COR-L47 (cell line): ENCODE measurements at regions not wholly inside any gene's neighbourhood (a gene's known extent, or its start where the extent isn't known, plus 50 kb on each side); places are given as distances from the start of the nearest gene placed in this dataset.
"Not testable (repeated sequence)": the region's sequence is repeated elsewhere in the genome, so short reads cannot be mapped to it uniquely, and the experiment has no call there.

ENCODE experiments used
- DNase-seq: peaks from one replicate; lab custom pipeline; 2025; lab: John Stamatoyannopoulos, UW

DNA sequence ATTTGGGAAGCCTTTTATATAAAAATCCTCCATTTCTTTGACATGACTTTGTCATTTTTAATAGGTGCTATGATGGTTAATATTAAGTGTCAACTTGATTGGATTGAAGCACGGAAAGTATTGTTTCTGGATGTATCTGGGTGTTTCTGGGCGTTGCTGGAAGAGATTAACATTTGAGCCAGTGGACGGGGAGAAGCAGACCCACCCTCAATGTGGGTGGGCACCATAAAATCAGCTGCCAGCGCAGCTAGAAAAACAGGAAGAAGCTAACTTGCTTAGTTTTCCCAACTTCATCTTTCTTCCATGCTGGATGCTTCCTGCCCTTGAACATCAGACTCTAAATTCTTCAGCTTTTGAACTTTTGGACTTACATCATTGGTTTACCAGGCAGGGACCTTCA lies 1003.0 kb downstream of the SORCS3 start:
- no peak for DNase-seq

DNA sequence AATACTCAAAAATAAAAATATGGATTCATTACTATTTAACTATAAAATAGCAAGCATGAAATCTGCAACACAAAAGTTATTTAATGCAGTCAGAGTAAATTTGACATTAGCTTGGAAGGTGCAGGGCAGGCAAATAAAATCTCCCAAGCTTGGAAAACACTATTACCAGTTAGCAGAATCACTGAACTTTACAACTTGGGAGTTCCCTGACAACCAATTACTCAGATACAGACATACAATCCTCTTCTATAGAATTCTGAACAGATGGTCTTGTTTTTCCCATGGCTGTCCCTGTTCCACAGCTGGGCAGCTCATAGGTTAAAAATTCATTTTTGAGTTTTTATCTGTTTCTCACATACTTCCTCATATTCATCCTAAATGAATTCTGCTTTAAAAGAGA lies 1002.6 kb downstream of the SORCS3 start:
- no peak for DNase-seq

DNA sequence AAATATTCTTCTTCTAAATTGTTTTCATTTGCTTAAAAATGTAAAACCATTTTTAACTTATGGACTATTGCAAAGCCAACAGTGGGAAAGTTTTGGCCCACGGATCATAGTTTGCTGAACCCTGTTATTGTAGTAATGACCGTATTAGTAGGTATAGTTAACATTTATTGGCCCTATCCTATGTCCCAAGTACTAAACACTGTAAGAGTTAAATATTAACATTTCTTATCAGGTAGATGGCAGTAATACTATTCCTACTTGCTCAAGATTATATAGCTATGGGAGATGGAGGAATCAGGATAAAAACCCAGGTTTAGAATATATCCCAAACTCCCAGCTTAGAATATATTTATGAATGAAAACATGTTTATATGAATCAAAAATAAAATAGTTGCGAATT lies 993.2 kb downstream of the SORCS3 start:
- no peak for DNase-seq

DNA sequence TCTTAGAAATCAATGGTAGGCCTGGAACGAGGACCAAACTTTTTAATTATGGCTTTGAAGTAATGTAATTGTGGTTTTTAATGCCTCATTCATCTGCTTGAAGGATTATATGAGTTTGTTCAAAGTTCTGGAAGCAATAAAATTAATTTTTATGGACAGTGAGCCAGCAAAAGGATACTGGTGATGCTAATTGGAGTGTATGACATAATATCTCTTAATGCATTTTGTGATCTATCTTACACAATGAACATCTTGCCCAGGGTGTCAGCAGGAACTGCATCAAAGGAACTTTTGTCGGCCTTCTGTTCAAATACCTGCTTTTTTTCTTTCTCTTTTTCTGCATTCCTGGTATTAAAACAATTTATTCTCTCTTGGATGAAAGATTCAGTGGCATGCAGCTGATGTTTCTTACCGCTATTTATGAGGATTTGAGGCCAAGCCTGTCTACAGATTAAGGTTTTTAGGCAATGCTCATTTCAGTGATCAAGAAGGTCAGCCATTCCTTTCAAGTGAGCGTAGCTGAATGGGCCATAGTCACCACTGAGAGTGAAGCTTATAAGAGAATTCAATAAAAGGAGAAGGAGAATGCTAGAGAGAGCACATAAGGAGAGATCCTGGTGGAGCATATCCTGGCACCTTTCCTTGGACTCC lies 974.8 kb downstream of the SORCS3 start:
- DNase-seq, result no peak

DNA sequence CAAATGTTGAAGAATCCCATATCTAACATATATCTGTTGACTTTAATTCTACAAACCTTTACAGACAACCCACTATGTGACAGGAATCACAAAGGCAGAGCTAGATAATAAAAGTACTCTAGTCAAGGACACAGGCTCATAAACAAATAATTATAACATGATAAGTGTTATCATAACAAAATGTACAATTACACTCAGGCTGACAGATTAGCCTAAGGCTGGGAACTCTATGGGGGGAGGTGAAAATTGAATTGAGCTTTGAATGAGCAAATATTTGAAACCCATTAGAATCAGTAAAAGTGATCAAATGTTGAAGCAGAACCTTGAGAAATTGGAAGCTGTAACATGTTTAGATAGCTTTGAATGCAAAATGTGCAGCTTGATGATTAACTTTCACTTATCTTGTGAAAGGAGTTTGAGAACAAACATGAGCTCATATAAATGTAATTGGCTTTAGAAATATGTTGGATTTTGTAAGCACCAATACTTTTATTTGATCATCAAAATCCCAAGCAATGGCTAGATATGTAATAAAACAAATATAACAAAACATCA lies 970.2 kb downstream of the SORCS3 start:
- no peak for DNase-seq

DNA sequence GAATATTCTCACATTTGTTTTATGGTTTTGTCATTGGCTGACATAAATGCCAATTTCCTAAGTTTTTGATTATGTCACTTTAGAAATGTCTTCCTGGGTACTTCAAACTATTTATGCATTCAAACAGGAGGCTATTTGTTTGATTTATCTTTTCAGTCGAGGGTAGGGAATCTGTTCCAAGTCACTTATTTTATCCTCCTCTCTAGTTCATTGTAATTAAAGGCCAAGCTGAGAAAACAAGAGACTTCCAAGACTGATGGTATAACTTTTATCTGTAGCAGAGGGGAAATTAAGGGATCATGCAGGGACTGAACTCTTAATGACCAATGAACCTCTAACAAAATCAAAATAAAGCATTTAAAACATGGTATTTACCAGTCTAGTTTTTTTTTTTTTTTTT lies 968.4 kb downstream of the SORCS3 start:
- no peak for DNase-seq

DNA sequence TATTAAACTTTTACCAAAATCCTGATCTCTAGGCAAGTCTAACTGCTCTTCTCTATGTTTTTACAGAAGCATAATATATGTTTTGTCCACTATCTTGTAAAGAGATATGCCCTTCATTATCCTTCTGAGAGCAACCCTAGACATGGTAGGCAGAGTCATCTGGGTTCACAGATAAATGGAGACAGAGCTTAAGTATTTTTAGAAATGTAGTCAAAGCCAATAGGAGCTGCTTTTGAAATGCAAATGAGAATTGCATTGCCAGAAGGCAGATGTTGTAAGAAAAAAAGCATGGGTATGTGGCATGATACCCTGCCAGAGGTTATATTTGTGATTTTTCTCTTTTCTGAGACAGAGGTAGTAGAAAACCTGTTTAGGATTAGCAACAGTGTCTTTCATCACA lies 964.8 kb downstream of the SORCS3 start:
- DNase-seq, result no peak

DNA sequence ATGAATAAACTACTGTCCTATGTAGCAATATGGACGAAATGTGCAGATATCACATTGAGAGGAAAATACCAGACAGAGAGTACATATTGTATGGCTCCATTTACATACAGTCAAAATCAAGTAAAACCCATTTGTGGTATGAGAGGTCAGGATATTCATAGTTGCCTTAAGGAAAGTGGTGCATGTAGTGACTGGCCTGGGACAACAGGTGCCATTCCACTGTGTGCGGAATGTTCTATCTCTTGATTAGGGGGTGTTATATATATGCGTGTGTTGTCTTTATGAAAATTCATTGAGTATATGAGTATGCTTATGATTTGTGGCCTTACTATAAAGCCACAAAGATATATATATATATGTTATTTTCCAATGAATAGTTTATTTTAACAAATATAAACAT lies 964.0 kb downstream of the SORCS3 start:
- no peak for DNase-seq

DNA sequence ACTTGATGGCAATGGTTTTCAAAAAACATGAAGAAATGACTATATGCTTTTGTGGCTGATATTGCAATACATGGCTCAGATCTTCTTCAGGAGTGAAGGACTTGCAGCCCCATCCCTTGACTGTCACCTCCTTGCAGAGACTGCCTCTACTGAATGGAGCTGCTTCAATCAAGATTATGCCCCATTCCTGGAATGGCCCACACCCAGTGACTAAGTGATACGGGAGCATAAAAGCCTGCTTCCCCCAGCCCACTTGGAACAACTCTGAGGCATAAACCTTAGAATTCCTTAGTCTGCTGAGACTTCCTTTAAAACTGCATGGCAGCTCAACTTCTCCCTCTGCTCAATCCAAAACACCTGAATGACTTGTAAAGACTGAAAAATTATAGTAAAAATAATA lies 957.1 kb downstream of the SORCS3 start:
- DNase-seq, result no peak

DNA sequence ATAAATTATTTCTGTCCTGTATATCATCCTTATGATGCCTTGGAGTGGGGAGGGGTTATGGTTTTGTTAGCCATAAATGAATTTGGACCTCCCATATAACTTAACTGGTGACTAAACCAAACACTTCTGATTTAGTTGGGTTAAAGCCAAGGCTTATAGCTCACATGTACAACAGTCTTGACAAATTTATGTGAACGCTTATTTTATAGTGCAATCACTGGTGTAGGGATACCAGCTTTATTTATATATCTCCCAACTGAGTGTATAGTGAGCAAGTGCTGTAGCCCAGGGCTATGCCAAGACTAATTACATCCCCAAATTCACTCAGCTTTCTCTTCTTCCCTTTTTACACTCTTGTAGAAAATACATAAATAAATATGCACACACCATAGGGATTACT lies 956.2 kb downstream of the SORCS3 start:
- DNase-seq, result no peak

DNA sequence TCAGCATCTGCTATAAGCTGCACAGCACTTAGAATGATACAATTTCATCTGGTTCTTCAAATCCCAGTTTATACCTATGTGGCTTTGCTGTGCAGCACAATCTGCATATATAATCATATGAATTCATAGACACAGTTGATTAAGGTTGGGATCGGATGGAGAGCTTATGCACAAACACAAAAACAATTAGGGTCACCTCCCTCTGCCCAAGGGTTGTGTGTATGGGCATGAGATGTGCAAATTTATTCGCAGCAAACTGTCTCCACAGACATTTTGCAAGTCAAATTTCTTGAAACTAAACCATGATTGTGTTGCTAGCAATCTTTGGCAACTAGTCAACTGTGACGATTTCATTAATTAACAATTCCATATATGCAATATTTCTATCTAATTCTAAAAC lies 955.7 kb downstream of the SORCS3 start:
- DNase-seq, result no peak

DNA sequence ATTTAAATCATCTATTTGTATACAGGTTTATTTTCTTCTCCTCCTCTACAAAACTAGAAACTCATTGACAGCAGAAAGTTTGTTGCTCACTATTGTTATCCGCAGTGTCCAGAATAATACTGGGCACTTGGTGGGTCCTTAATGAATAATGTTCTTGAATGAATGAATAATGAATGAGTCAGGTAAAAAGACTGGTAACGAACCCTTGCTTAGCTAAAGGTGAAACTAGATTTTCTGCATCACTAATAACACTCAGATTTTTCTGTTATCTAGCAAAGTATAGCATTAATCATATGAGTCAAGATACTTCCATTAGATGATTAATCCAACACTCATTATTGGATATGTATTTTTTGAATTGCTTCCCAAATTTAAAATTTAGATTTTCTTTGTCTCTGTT lies 953.2 kb downstream of the SORCS3 start:
- DNase-seq, result no peak

DNA sequence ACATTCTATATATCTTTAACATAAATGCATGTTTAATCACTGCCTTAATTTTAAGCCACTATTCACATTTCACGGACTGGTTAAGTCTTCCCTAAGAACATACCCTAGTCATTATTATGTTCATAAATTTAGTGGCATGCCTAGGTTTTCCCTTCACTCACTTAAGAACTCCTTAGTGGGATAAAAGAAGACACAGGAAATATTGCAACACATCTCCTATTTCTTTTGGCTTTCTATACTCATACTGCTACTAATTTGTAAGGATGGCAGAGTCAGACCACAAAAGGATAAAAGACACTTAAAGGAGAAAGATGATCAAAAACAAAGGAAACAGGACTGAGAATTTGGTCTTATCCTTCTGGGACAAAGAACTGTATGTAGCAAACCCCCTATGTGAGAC lies 951.4 kb downstream of the SORCS3 start:
- no peak for DNase-seq

DNA sequence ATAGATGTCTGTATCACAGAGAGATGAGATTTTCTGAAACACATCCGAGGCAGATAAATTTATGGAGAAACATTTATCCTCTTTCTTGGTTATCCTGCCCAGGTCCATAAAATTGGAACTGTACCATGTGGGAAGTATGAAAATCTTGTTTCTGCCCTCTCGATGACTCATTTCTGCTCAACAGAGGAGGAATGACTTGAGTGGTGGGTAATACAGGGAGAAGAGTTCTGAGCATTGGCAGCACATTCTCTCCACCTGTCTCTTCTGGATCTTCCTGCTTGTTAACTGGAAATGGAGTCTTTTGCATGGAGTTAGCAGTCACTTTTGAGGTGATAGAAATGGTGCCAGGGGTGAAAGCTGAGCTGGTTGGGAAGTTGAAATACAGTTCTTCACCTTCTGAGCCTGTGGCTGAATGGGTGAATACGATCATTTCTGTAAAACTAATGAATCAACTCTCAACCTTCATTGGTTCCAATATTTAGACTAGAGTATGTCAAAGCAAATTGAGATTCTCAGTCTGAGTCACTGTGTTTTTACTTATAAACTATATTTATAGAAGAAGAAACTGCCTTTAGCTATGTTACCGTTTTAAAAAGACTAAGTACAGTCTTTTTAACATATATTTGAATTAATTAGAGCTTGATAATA lies 945.5 kb downstream of the SORCS3 start:
- DNase-seq, result no peak

DNA sequence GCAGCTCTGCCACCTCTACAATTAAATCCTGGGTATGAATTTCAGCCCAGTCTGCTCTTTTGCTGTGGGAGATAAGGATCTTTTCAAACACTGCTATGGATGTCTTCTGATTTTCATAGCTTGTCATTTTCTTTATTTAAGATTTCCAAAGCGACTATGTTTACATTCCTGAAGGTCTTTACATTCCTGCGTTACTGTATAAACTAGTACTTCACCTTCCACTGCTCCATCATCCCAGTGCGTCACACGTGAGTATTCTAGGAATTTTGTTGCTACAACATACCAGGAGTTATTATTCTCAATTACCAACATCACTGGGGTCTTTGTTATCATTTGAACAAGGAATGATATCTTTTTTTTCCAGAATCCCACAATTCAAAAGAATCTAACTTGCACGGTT lies 944.7 kb downstream of the SORCS3 start:
- no peak for DNase-seq

DNA sequence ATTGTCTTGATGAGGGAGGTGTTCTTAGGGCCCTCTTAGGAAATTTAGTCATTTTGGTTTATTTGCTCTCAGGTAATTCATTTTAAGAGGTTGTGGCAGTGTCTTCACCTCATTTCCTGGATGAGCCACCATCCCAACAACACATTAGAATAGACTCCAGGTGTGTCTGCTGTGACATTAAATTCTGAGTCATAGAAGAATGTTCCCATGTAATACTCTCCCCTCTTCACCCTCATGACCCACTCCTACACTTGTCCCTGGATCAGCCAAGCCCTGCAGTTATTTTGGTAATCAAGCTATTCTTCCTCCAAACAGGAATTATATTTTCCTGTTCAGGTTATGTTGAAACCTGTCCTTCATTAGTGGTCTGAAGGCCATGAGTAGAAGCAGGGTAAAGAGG lies 944.1 kb downstream of the SORCS3 start:
- DNase-seq, result no peak

DNA sequence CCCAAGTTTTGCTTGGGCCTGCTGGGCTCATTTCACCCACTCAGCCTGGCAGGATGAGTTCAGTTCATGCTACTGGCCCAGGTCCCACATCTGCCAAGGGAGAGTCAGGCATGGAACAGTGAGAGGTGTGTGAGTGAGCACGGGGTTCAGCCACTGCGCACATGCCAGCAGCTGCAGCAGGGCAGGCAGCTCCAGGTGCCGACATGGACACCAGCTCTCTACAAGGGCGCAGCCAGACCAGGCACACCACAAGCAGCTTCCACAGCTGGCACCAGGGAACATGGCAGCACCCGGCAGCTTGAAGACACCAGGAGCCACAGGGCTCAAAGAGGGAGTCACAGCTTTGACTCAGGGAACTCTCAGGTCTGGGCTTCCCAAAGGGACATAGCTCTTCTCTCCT lies 938.0 kb downstream of the SORCS3 start:
- no peak for DNase-seq

DNA sequence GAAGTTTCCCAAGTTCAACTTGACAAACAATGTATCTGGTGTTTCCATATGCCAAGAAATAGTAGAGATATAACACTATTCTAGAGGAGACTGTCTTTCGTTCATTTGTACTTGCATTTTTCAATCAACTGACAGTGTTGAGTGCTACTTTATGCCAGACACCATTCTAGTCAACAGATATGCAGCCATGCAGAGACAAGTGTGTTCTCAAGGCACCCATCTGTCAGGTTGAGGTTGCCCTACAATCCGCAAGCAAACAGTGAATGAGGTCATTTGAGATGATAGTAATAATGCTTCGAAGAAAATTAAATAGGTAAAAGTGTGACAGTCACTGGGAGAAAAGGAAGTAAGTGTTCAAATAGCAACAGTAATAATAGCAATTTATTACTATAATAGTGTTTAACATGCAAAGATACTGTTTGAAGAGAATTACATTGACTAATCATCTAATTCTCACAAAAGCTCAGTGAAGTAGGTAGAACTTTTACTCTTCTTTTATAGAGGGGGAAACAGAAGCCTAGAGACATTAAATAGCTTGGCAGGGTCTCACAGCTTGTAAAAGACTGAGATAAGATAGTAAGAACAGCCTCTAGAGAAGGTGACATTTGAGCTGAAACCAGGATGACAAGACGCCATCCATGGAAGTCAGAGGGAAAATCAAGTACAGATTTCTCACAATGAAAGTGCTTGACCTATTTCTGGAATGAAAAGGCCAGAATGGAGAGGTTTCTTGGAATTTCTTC lies 936.9 kb downstream of the SORCS3 start:
- DNase-seq, result no peak

DNA sequence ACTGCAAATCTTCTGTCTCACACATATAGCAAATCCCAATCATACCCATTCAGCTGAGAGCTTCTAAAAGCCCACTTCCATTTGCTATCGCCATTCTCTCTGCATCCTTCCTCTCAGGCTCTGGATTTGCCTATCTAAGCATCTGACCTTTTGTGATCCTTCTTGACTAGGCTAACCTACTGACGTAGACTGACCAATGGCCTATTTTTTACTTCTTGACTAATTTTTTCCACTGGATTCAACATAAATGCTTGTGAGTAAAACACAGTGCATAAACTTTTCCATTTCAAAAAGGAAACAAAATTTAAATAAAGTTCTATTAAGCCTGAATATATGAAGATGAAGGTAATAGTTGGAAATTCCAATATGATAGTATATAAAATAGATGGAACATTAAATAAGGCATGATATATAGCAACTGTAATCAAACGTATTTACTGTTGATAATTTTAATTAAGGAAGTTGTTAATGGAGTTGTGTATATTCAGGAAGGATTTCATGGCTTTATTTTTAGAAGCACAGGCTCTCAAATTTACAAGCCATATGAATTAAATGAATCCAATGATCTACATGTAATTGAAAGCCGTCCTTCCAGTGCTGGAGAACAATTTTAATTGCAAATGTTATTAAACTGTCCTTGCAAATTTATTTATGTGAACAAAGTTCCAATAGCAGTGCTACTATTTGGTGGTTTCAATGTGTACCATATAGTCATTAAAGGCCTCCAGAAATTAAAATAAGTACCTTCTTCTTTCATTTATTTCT lies 918.4 kb downstream of the SORCS3 start:
- DNase-seq, result no peak

DNA sequence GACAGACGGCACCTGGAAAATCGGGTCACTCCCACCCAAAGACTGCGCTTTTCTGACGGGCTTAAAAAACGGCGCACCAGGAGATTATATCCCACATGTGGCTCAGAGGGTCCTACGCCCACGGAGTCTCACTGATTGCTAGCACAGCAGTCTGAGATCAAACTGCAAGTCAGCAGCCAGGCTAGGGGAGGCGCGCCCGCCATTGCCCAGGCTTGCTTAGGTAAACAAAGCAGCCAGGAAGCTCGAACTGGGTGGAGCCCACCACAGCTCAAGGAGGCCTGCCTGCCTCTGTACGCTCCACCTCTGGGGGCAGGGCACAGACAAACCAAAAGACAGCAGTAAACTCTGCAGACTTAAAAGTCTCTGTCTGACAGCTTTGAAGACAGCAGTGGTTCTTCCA lies 909.4 kb downstream of the SORCS3 start:
- not testable (repeated sequence) for DNase-seq

DNA sequence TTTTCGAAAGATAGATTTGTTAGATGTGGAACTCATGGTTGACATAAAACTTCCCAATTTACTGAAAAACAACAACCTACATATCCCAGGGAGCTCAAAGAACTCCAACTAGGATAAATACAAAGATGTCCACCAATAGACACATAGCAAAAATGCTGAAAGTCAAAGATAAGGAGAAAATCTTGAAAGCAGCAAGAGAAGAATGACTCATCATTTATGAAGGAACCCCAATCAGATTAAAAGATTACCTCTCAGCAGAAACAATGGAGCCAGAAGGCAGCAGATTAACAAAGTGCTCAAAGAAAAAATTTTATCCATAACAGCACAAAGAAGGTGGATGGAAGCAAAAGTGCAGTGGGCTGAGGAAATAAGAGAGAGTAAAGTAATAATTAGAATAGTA lies 908.6 kb downstream of the SORCS3 start:
- no peak for DNase-seq

DNA sequence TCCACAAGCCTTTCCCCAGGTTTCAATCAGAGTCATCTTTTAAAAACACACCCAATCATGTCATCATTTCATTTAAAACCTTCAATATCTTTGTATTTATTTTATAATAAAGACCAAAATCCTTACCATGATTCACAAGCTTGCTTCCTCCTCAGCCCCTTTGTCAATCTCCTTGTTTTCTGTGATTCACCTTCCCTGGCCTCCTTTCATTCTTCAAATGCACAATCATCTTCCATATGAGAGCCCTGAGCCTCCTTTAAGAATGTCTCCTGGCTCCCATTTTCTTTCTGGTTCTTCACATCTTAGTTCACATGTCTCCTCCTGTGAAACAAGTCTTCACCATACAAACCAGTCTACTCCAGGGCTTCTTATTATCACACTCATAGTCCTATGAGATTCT lies 904.0 kb downstream of the SORCS3 start:
- DNase-seq, result no peak

DNA sequence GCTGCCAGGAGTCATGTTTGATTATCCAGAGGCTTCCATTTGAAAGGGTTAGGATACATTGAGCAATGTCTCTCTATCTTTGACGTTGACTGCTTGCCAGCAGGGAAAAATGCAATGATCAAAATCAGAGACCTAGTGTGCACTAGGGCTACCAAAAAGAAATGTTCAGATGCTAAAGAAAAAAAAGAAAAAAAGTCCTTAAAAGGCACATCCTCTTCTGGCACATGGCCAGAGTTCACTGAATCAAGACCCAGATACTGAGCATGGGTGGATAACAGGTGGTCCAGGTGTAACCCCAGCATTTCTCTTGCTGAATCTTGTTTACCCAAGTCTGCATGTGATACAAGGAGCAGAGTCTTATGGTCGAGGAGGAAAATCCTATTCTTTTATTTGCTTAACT lies 899.3 kb downstream of the SORCS3 start:
- DNase-seq, result no peak
